Cardiac muscle cell (in vitro differentiated cells and primary cell): ENCODE measurements at regions not wholly inside any gene's neighbourhood (a gene's known extent, or its start where the extent isn't known, plus 50 kb on each side); places are given as distances from the start of the nearest gene placed in this dataset.

ENCODE experiments used
- DNase-seq, 2 donors: peaks; one replicate each; pipeline versions ENCODE4 v3.0.0 to v3.0.0-alpha.2; 2010 to 2017; ENCODE audit warnings: low read depth in 1 of 2, low spot score in 1 of 2
- H3K27ac ChIP-seq: fragments of 200-600 bp; sonication (generic); 2 replicates; pipeline ENCODE4 v1.5.1; 2016
- H3K27me3 ChIP-seq: fragments of 200-600 bp; sonication (generic); 2 replicates; pipeline ENCODE4 v1.6.0; 2016; ENCODE audit warnings: control low read depth
- H3K36me3 ChIP-seq: fragments of 200-600 bp; sonication (generic); 2 replicates; pipeline ENCODE4 v1.5.1; 2016; ENCODE audit warnings: control low read depth
- H3K4me1 ChIP-seq: fragments of 200-600 bp; sonication (generic); 2 replicates; pipeline ENCODE4 v1.8.1; 2017; ENCODE audit warnings: low read depth, mild to moderate bottlenecking, mixed run types
- H3K4me3 ChIP-seq: fragments of 200-600 bp; sonication (generic); 2 replicates; pipeline ENCODE4 v1.5.1; 2016; ENCODE audit warnings: mild to moderate bottlenecking
- H3K9me3 ChIP-seq: fragments of 200-600 bp; sonication (generic); 2 replicates; pipeline ENCODE4 v1.5.1; 2017; ENCODE audit warnings: low read depth, mild to moderate bottlenecking, control low read depth
- CTCF ChIP-seq: IDR thresholded peaks from 2 replicates; pipeline ENCODE4 v1.5.1; 2012; ENCODE audit warnings: low read depth, mild to moderate bottlenecking, low read length

DNA sequence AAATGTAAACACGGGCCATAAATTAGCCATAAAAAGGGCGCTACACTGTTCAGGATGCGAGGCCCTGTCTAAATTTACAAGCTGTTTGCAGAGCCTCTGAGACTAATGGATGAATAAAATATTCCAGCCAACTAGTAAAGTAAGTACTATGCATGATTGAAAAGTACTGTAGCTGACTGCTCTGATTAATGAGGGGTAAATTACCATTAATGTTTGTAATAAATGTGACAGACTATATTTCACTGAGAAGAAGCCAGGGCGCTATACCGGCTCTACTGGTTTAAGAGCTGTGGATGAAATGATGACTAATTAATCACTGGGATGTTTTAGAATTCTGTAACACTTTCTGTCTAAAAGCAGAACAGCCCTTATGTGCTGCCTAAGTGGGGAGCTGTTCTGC, 54.3 kb upstream of the RGPD4 start:
- no peak overlapping the region for H3K4me3 ChIP-seq
- no peaks in the 10 kb centered on the region for H3K4me1 ChIP-seq
- no peak for DNase-seq
- TF ChIP-seq CTCF: no peak
- H3K36me3 ChIP-seq: no peaks in the 10 kb centered on the region
- H3K27ac ChIP-seq: no peak overlapping the region
- no peaks in the 10 kb centered on the region for H3K9me3 ChIP-seq
- no peaks in the 10 kb centered on the region for H3K27me3 ChIP-seq

DNA sequence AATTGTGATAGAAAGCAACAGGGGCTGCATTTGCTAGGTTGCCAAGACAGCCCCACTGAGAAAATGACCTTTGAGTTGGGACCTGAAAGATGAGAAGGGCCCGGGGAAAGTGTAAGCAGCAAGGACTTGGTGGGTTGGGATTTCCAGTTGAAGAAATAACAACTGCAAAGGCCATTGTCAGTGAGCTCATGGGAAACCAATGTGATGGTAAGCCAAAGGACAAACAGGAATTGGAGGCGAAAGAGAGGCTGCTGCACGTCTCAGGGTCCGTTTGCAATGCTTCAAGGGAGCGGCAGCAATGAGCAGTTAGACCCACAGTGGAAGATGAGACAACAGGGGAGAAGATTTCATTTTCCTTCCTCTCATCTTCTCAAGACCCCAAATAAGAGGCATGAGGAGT, 51.5 kb upstream of the RGPD4 start:
- no peak overlapping the region for H3K27ac ChIP-seq
- H3K27me3 ChIP-seq: no peaks in the 10 kb centered on the region
- H3K9me3 ChIP-seq: no peaks in the 10 kb centered on the region
- H3K36me3 ChIP-seq: no peaks in the 10 kb centered on the region
- H3K4me1 ChIP-seq: no peaks in the 10 kb centered on the region
- H3K4me3 ChIP-seq: no peak overlapping the region
- no peak for DNase-seq
- no peak for TF ChIP-seq CTCF

- no peak overlapping the region for H3K4me3 ChIP-seq
Observed at GRCh38 chr2:107775791-107776190, 50.9 kb upstream of the RGPD4 start.

DNA sequence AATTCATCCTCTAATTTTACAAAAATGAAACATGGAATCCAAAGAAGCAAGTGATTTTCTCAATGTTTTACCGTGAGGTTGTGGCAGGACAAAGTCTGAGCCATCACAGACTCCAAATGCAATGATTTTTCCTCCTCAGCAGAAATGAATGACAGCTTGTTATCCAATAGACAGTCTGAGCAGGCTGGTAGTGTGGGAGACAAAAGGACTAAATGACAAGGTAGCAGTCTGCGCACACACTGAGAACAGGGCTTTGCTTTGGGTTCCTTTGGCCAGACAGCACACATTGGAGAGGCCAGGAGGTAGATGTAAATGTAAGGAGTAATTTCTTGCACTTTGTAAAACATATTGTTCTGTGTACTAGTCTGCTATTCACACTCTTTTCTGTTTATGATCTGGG, 50.3 kb upstream of the RGPD4 start:
- no peak overlapping the region for H3K4me3 ChIP-seq
- no peak for DNase-seq
- H3K36me3 ChIP-seq: no peaks in the 10 kb centered on the region
- H3K27me3 ChIP-seq: no peaks in the 10 kb centered on the region
- H3K4me1 ChIP-seq: peaks cover 2% of the 10 kb centered on the region
- TF ChIP-seq CTCF: no peak
- no peaks in the 10 kb centered on the region for H3K9me3 ChIP-seq
- H3K27ac ChIP-seq: no peak overlapping the region

More at GRCh38 chr2:107775791-107776190, 50.9 kb upstream of the RGPD4 start:
- no peak for DNase-seq
- Histone ChIP-seq H3K9me3 (no peaks in the 10 kb centered on the region), H3K27ac (no peak overlapping the region), H3K4me1 (no peaks in the 10 kb centered on the region), H3K36me3 (no peaks in the 10 kb centered on the region), H3K27me3 (no peaks in the 10 kb centered on the region)
- no peak for TF ChIP-seq CTCF
